ENCODE measurements at regions not wholly inside any gene's neighbourhood (a gene's known extent, or its start where the extent isn't known, plus 50 kb on each side); places are given as distances from the start of the nearest gene placed in this dataset.

DNA sequence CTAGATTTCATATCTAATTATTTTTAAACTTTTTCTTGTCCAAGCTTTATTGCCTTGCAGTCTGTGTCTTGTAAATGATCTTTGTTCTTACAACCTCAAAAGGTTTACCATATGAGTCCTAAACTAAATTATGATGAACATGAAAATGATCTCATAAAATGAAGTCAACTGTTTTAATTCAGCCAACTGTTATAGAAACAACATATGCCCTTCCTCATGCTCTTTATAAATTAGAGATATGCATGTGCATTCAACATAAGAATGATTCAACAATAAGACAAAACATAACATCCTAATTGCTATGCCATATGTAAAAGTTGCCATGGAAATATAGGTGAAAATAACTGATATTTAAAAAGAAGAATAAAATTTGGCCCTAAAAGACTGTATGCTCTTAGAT is 774.4 kb downstream of the LUZP2 start:
- no peak for TF ChIP-seq CBX3 (IDR thresholded peaks at IDR 0.05; ENCODE audit: low read depth)
- no peak for TF ChIP-seq JUND (IDR thresholded peaks at IDR 0.05)
- TF ChIP-seq SIN3A (IDR thresholded peaks at IDR 0.05; ENCODE audit: low read depth), result no peak
- TF ChIP-seq RAD21 (IDR thresholded peaks at IDR 0.05; ENCODE audit: low read depth), result no peak
- no peak for TF ChIP-seq POLR2AphosphoS5 (IDR thresholded peaks at IDR 0.05; ENCODE audit: low read depth, low read length)
- TF ChIP-seq, protein P1, sequence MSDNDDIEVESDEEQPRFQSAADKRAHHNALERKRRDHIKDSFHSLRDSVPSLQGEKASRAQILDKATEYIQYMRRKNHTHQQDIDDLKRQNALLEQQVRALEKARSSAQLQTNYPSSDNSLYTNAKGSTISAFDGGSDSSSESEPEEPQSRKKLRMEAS (IDR thresholded peaks at IDR 0.05), result no peak
- TF ChIP-seq POLR2A (IDR thresholded peaks at IDR 0.05; ENCODE audit: borderline replicate concordance, extremely low read depth, insufficient read depth, insufficient read length), result no peak
- TF ChIP-seq SRF (IDR thresholded peaks at IDR 0.05; ENCODE audit: low read depth), result no peak
- no peak for TF ChIP-seq ZFX (IDR thresholded peaks at IDR 0.05)
- TF ChIP-seq FOSL1 (IDR thresholded peaks at IDR 0.05; ENCODE audit: low read depth), result no peak
- TF ChIP-seq, protein P2, sequence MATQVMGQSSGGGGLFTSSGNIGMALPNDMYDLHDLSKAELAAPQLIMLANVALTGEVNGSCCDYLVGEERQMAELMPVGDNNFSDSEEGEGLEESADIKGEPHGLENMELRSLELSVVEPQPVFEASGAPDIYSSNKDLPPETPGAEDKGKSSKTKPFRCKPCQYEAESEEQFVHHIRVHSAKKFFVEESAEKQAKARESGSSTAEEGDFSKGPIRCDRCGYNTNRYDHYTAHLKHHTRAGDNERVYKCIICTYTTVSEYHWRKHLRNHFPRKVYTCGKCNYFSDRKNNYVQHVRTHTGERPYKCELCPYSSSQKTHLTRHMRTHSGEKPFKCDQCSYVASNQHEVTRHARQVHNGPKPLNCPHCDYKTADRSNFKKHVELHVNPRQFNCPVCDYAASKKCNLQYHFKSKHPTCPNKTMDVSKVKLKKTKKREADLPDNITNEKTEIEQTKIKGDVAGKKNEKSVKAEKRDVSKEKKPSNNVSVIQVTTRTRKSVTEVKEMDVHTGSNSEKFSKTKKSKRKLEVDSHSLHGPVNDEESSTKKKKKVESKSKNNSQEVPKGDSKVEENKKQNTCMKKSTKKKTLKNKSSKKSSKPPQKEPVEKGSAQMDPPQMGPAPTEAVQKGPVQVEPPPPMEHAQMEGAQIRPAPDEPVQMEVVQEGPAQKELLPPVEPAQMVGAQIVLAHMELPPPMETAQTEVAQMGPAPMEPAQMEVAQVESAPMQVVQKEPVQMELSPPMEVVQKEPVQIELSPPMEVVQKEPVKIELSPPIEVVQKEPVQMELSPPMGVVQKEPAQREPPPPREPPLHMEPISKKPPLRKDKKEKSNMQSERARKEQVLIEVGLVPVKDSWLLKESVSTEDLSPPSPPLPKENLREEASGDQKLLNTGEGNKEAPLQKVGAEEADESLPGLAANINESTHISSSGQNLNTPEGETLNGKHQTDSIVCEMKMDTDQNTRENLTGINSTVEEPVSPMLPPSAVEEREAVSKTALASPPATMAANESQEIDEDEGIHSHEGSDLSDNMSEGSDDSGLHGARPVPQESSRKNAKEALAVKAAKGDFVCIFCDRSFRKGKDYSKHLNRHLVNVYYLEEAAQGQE (IDR thresholded peaks at IDR 0.05; ENCODE audit: low read depth), result no peak
- TF ChIP-seq EZH2 (IDR thresholded peaks at IDR 0.05), result no peak
- TF ChIP-seq, protein P3, sequence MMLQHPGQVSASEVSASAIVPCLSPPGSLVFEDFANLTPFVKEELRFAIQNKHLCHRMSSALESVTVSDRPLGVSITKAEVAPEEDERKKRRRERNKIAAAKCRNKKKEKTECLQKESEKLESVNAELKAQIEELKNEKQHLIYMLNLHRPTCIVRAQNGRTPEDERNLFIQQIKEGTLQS (IDR thresholded peaks at IDR 0.05), result no peak
- no peak for TF ChIP-seq ELF1 (IDR thresholded peaks at IDR 0.05; ENCODE audit: borderline replicate concordance, low read depth)
- CTCF ChIA-PET, result no interaction called here
- Histone ChIP-seq H2AFZ (ENCODE audit: low read depth, low read length, poor library complexity, severe bottlenecking) (no peak overlapping the region), H3K27me3 (ENCODE audit: insufficient read depth, low read length) (no peaks in the 10 kb centered on the region), H3K4me2 (ENCODE audit: low read length) (no peak overlapping the region), H3K4me1 (ENCODE audit: control insufficient read depth in 1 of 2, insufficient read depth in 2 of 2, low read length in 2 of 2) (no peaks in the 10 kb centered on the region), H3K9ac (ENCODE audit: low read length) (no peak overlapping the region), H3K79me2 (ENCODE audit: insufficient read depth, low read length) (no peaks in the 10 kb centered on the region), H3K36me3 (ENCODE audit: control insufficient read depth in 1 of 2, insufficient read depth in 2 of 2, low read length in 2 of 2) (no peaks in the 10 kb centered on the region), H4K20me1 (ENCODE audit: insufficient read depth) (no peaks in the 10 kb centered on the region; the same call in 1 of the 2 replicates), H3K9me2 (ENCODE audit: insufficient read depth) (no peaks in the 10 kb centered on the region), H3K27ac (ENCODE audit: low read depth, low read length) (no peak overlapping the region), H3K4me3 (replicated peaks in 1 of 2; ENCODE audit: low read depth in 1 of 2, low read length in 2 of 2) (no peak overlapping the region), H3K9me3 (ENCODE audit: control insufficient read depth in 1 of 2, insufficient read depth in 1 of 2, low read depth in 1 of 2, low read length in 2 of 2) (peaks cover 0 to 17% of the 10 kb centered on the region in 2 experiments; a peak in 1 of 4 replicates)
- POLR2A ChIA-PET, result no interaction called here
- no TSS peak for BruUV-seq (replicated peaks)
- intact Hi-C loops (cut with micrococcal nuclease), result no loop called here
- RAD21 ChIA-PET (ENCODE audit: low non-redundant PET in 1 of 2, low total read pairs in 2 of 2, uncharacterized antibody in 2 of 2, unreplicated experiment in 2 of 2), result no interaction called here
- ATAC-seq (no peak), DNase-seq (ENCODE audit: low read depth, low spot score) (no peak)

Measured in HCT116 (cell line).